H1 (cell line): ENCODE measurements at regions not wholly inside any gene's neighbourhood (a gene's known extent, or its start where the extent isn't known, plus 50 kb on each side); places are given as distances from the start of the nearest gene placed in this dataset.

Source experiments
- EGR1 ChIP-seq: IDR thresholded peaks from 2 replicates; pipeline ENCODE4 v1.6.1; 2011; ENCODE audit warnings: low read depth, low read length, borderline replicate concordance
- EZH2 ChIP-seq: fragments of 200-600 bp; sonication (generic); IDR thresholded peaks from 2 replicates; pipeline ENCODE4 v1.7.1; 2012; ENCODE audit warnings: low read depth, mild to moderate bottlenecking, moderate library complexity, low read length, inconsistent platforms; ENCODE audit not compliant: severe bottlenecking
- YY1 ChIP-seq: IDR thresholded peaks from 2 replicates; pipeline ENCODE4 v1.6.1; 2011; ENCODE audit warnings: low read depth, mild to moderate bottlenecking, low read length
- TF ChIP-seq, protein P1 (sequence below): IDR thresholded peaks from 2 replicates; pipeline ENCODE4 v1.6.1; 2011; ENCODE audit warnings: low read depth, mild to moderate bottlenecking, low read length; ENCODE audit not compliant: insufficient read depth

- no peak for TF ChIP-seq EGR1
- no peak for TF ChIP-seq YY1
- TF ChIP-seq, protein P1, sequence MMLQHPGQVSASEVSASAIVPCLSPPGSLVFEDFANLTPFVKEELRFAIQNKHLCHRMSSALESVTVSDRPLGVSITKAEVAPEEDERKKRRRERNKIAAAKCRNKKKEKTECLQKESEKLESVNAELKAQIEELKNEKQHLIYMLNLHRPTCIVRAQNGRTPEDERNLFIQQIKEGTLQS: no peak
- no peak for TF ChIP-seq EZH2
Measured at GRCh38 chr7:22931011-22931410, 82.9 kb downstream of the HYCC1 start (continued).
